Esophagus squamous epithelium (tissue), 5 donors: ENCODE measurements at regions not wholly inside any gene's neighbourhood (a gene's known extent, or its start where the extent isn't known, plus 50 kb on each side); places are given as distances from the start of the nearest gene placed in this dataset.

ENCODE experiments used
- DNase-seq: peaks from one replicate; lab custom pipeline; 2025; lab: John Stamatoyannopoulos, UW
- H3K27ac ChIP-seq, 4 donors: fragments of 200-600 bp; sonication (generic); one replicate each; pipeline ENCODE4 v1.5.1; 2016 to 2019; ENCODE audit warnings: mild to moderate bottlenecking in 1 of 4
- H3K27me3 ChIP-seq, 4 donors: fragments of 200-600 bp; sonication (generic); 1 replicate in 3 of 4; 2 replicates in 1 of 4; pipeline versions ENCODE4 v1.5.1 to v1.6.0; 2017 to 2021; ENCODE audit warnings: antibody characterized with exemption in 1 of 4
- H3K36me3 ChIP-seq, 3 donors: fragments of 200-600 bp; sonication (generic); one replicate each; pipeline ENCODE4 v1.5.1; 2016 to 2019
- H3K4me1 ChIP-seq, 3 donors: fragments of 200-600 bp; sonication (generic); one replicate each; pipeline ENCODE4 v1.5.1; 2017 to 2019
- H3K4me3 ChIP-seq, 4 donors: fragments of 200-600 bp; sonication (generic); 1 replicate in 3 of 4; 2 replicates in 1 of 4; pipeline ENCODE4 v1.5.1; 2016 to 2019; ENCODE audit warnings: mild to moderate bottlenecking in 2 of 4, moderate library complexity in 1 of 4
- H3K9me3 ChIP-seq, 3 donors: fragments of 200-600 bp; sonication (generic); one replicate each; pipeline ENCODE4 v1.5.1; 2016 to 2019
- POLR2A ChIP-seq, 4 donors: fragments of 450-650 bp; IDR thresholded peaks; one replicate each; pipeline ENCODE4 v1.6.1; 2017; ENCODE audit warnings: antibody characterized with exemption in 4 of 4, mild to moderate bottlenecking in 4 of 4, moderate library complexity in 3 of 4
- WGBS, 2 donors: methylation state at CpG; one replicate each; pipeline ENCODE4 v1.1.5; 2018; 5-methylcytosine and 5-hydroxymethylcytosine counted together
- intact Hi-C: fragments of 100-400 bp; cut with DNase I; formaldehyde crosslinking; loops from one replicate; pipeline ENCODE4 v1.15.0; 2022
- TF ChIP-seq, protein P1 (sequence below), 6 experiments: fragments of 450-650 bp in 4 of 6; fragments of 200-600 bp in 2 of 6; sonication (generic) in 2 of 6; IDR thresholded peaks; one replicate each; pipeline ENCODE4 v1.5.1; 2016 to 2019; ENCODE audit warnings: antibody characterized with exemption in 6 of 6, mild to moderate bottlenecking in 4 of 6, moderate library complexity in 4 of 6
- donor health status: DM: yes; HTN: yes; CAD: no.

DNA sequence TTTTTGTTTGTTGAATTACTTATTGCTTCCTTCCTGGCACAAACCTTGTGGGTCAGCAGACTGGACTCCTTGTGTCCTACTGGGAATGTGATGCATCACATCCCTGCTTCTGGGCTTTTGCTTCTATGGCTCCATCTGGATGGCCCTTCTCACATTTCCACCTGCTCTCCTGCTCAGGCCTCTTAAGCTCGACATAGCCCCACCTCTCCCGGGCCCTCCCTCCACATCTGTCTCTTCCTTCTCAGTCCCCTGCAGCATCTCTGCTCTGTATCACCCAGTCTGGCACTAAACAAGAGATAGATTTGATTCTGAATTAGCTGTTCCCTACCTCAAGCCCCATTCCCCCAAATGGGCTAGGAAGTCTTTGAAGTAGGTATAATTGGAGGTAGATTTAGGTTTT is 356.8 kb downstream of the DHX35 start:
- Histone ChIP-seq H3K27me3 (peaks cover 0 to 18% (median 0%) of the 10 kb centered on the region in 4 donors), H3K4me1 (no peaks in the 10 kb centered on the region), H3K4me3 (no peak overlapping the region), H3K27ac (no peak overlapping the region), H3K36me3 (no peaks in the 10 kb centered on the region), H3K9me3 (no peaks in the 10 kb centered on the region)
- 13 to 56% methylated on average over 2 of the region's 2 CpGs for WGBS, 2 donors
- intact Hi-C loops, result no loop called here
- no peak for DNase-seq
- TF ChIP-seq, protein P1, sequence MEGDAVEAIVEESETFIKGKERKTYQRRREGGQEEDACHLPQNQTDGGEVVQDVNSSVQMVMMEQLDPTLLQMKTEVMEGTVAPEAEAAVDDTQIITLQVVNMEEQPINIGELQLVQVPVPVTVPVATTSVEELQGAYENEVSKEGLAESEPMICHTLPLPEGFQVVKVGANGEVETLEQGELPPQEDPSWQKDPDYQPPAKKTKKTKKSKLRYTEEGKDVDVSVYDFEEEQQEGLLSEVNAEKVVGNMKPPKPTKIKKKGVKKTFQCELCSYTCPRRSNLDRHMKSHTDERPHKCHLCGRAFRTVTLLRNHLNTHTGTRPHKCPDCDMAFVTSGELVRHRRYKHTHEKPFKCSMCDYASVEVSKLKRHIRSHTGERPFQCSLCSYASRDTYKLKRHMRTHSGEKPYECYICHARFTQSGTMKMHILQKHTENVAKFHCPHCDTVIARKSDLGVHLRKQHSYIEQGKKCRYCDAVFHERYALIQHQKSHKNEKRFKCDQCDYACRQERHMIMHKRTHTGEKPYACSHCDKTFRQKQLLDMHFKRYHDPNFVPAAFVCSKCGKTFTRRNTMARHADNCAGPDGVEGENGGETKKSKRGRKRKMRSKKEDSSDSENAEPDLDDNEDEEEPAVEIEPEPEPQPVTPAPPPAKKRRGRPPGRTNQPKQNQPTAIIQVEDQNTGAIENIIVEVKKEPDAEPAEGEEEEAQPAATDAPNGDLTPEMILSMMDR (IDR thresholded peaks at IDR 0.05), result no peak
- TF ChIP-seq POLR2A (IDR thresholded peaks at IDR 0.05), result no peak

DNA sequence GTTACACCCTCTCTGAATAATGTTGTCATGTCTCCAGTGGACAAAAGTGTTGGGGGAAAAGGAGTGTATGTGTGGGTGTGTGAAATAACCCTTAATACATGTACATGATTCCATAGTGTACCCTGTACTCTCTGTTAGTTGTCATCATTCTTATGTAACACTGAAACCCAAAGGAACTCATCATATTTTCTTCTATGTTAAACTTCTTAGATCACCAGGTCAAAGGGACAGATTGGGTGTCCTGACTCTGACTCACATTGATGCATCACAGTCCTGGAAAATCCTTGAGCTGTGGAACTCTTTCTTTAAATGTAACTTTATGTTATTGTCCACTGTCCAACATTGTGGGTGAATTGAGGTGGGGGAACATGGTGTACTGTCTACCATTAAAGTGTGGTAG is 350.5 kb downstream of the DHX35 start:
- no peak overlapping the region for H3K27ac ChIP-seq
- no peak for TF ChIP-seq POLR2A (IDR thresholded peaks at IDR 0.05)
- TF ChIP-seq, protein P1 (IDR thresholded peaks at IDR 0.05), result no peak
- peaks cover 0 to 7% (median 0%) of the 10 kb centered on the region in 3 donors for H3K9me3 ChIP-seq
- DNase-seq, result no peak
- peaks cover 0 to 35% (median 0%) of the 10 kb centered on the region in 4 donors for H3K27me3 ChIP-seq
- no peaks in the 10 kb centered on the region for H3K4me1 ChIP-seq
- intact Hi-C loops, result no loop called here
- no peak overlapping the region for H3K4me3 ChIP-seq
- no peaks in the 10 kb centered on the region for H3K36me3 ChIP-seq

DNA sequence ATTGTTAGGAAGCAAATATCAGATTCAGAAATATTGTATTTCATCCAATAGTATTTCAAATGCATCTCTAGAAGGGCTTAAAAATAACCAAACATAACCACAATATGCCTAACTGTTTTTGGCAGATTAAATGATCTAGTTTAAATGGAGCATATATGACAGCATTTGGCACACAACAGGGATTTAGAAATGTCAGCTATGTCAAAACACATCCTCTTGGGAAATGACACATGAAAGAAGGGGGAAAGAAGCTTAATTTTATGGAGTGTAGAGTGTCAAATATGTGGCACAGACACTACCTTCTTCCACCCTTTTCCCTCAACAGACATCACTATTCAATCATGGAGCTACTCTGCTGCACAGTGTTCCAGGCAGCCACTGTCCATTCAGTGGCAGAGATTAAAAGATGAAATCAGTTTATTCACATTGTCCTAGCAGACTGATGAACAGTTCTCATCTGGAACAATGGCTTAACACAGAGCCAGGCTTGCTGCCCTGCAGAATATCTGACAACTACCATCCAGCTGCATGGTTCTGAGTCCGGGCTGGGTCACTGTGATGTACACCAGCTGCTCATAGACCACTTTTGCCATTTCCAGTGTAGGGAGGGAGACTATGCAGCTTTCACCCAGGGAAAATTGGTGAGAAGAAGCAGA is 349.8 kb downstream of the DHX35 start:
- intact Hi-C loops, result no loop called here

DNA sequence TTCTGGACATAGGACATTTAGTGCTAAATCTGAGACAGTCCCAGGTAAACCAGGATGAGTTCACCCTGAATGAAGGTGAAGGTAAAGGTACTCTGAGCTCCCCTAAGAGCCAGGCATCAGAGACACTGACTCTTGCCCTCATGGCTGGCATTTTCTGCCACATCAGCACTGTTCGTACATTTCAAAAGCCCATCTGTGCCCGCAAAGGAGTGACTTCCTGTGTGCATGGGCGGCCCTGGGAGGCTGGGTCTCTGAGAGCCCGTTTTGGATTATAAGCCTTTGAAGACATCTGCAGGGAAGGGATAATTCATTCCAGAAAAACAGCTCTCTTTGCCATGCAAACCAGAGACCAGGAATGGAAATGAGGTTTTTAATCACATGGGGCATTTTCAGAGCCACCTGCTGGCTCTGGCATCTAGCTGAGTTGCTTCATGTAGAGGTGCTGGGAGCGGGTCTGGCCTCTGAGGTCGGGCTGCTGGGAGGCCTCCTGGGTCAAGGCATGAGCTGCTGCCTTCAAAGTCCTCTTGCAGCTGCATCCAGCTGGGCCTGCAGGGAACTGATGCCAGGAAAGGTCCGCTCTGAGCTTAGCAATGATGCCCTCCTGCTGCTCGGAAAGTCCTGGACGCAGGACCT is 348.3 kb downstream of the DHX35 start:
- no peak overlapping the region for H3K4me3 ChIP-seq
- no peaks in the 10 kb centered on the region for H3K4me1 ChIP-seq
- 56 to 85% methylated on average over 5 to 6 of the region's 9 CpGs for WGBS, 2 donors
- no peak for DNase-seq
- H3K27ac ChIP-seq, result no peak overlapping the region
- peaks cover 0 to 7% (median 0%) of the 10 kb centered on the region in 3 donors for H3K9me3 ChIP-seq
- TF ChIP-seq, protein P1 (IDR thresholded peaks at IDR 0.05), result no peak
- no peak for TF ChIP-seq POLR2A (IDR thresholded peaks at IDR 0.05)
- peaks cover 0 to 33% (median 0%) of the 10 kb centered on the region in 4 donors for H3K27me3 ChIP-seq
- intact Hi-C loops, result no loop called here
- H3K36me3 ChIP-seq, result no peaks in the 10 kb centered on the region

More for the DNA sequence above, 349.8 kb downstream of the DHX35 start:
- WGBS, 2 donors, result 82 to 86% methylated on average over 1 of the region's 1 CpG
- no peaks in the 10 kb centered on the region for H3K36me3 ChIP-seq
- no peak for TF ChIP-seq POLR2A (IDR thresholded peaks at IDR 0.05)
- TF ChIP-seq, protein P1 (IDR thresholded peaks at IDR 0.05), result no peak
- peaks cover 0 to 35% (median 0%) of the 10 kb centered on the region in 4 donors for H3K27me3 ChIP-seq
- H3K4me1 ChIP-seq, result no peaks in the 10 kb centered on the region
- no peak overlapping the region for H3K4me3 ChIP-seq
- H3K27ac ChIP-seq, result no peak overlapping the region
- no peak for DNase-seq
- H3K9me3 ChIP-seq, result peaks cover 0 to 7% (median 0%) of the 10 kb centered on the region in 3 donors

DNA sequence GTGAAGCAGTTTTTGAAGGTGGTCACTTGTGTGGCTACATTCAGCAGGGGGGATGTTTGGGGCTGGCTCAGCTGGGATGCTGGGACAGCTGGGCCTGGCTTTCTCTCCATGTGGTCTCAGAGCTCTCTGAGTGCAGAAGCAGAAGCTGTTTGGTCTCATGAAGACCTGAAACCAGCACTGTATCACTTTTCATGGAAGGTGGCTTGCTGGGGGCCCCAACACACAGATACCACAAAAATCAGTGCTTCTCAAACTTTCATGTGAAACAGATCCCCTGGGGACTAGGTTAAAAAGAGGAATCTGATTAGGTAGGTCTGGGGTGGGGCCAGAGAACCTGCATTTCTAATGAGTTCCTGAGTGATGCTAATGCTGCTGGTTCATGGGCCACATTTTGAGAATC is 347.3 kb downstream of the DHX35 start:
- Histone ChIP-seq H3K4me3 (no peak overlapping the region), H3K27me3 (peaks cover 0 to 28% (median 0%) of the 10 kb centered on the region in 4 donors), H3K4me1 (no peaks in the 10 kb centered on the region), H3K27ac (no peak overlapping the region), H3K36me3 (no peaks in the 10 kb centered on the region), H3K9me3 (peaks cover 0 to 7% (median 0%) of the 10 kb centered on the region in 3 donors)
- DNase-seq, result no peak
- TF ChIP-seq POLR2A (IDR thresholded peaks at IDR 0.05), result no peak
- TF ChIP-seq, protein P1 (IDR thresholded peaks at IDR 0.05), result no peak
- intact Hi-C loops, result no loop called here
